GM21423 (cell line): ENCODE measurements at regions not wholly inside any gene's neighbourhood (a gene's known extent, or its start where the extent isn't known, plus 50 kb on each side); places are given as distances from the start of the nearest gene placed in this dataset.
"Not testable (repeated sequence)": the region's sequence is repeated elsewhere in the genome, so short reads cannot be mapped to it uniquely, and the experiment has no call there.

Source experiments
- ATAC-seq: cut with Tn5 transposase; IDR thresholded peaks from one replicate; pipeline ENCODE4 v1.9.1; 2021; ENCODE audit warnings: mild to moderate bottlenecking, moderate library complexity; ENCODE audit not compliant: unreplicated experiment

DNA sequence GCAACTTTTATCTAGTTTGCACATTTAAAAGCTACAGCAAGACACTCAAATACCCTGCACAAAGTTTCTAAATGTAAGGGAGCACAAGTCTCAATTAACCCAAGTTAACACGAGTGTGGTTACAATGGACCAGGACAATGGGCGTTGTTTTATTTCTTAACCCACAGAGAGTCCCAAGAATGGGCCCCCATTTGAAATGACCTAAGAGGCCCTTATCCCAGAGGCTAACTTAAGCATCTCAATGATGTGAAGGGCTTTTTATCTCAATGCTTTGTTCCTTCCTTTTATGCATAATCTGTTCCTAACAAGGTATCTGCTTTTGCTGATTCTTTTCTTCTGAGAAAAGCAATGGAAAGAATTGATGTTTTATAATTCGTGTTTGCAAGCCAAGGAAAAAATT is 151.5 kb upstream of the SALL3 start:
- no peak for ATAC-seq

DNA sequence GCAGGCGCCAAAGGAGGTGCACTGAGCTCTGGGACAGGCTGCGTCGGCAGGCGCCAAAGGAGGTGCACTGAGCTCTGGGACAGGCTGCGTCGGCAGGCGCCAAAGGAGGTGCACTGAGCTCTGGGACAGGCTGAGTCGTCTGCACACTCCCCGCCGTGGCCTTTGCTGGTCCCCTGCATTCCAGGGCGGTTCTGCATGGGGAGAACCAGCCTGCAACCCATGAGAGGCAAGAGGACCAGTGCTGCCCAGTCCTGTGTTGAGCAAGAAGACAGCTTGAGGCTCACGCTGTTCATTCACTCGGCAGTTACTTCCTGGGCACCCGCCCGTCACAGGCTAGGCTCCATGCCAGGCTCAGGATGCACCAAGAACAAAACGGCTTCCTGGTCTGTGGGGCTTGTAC is 150.6 kb upstream of the SALL3 start:
- ATAC-seq: not testable (repeated sequence)

DNA sequence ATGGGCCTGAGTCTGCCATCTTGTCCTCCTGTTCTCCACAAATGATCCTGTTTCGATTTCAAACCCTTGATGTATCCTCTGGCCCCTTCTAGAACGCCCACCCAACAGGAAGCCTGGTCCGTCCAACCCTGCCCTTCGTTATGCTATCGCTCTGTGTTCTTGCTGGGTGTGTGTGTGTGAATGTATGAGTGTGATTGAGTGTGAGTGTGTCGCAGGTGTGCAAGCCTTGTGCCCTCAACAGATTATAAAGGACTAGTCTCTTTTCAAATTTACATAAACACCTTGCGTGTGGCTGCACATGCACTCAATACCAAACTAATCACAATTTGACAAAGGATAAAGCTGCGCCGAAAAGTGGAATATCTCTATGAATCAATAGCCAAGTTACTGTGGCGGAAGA is 149.5 kb upstream of the SALL3 start:
- no peak for ATAC-seq

DNA sequence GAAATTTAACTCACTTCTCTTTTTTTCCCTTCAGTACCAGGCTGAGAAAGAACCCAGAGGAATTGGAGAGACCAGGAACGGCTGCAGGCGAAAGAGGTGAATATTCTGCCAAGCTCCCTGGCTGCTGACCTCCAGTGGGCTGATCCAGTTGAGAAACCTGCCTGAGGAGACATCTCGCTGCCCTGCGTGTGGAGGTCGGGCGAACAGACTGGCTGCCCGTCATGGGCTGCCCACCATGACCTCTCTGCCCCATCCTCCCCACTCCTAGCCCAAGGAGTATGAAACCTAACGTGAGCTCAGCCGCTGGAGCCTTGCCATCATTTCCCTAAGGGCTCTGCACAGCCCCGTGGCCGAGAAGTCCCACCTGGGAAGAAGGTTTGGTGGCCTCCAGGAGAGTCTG is 148.8 kb upstream of the SALL3 start:
- ATAC-seq: no peak

DNA sequence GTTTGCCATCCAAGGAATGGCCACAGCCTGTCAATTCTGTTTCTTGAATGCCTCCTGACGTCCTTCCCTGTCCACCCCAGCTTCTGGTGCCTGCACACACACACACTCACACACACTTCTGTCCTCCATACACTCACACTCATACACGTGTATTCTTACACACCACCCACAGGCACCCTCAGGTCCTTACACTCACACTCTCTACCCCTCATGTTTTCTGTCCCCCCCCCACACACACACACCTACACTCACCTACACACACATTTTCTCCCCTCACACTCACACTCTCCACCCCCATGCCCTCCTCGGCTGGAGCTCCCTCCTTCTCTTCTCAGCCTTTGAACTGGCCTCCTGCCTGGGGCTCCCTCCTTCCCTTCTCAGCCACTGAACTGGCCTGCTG is 148.0 kb upstream of the SALL3 start:
- ATAC-seq: no peak

DNA sequence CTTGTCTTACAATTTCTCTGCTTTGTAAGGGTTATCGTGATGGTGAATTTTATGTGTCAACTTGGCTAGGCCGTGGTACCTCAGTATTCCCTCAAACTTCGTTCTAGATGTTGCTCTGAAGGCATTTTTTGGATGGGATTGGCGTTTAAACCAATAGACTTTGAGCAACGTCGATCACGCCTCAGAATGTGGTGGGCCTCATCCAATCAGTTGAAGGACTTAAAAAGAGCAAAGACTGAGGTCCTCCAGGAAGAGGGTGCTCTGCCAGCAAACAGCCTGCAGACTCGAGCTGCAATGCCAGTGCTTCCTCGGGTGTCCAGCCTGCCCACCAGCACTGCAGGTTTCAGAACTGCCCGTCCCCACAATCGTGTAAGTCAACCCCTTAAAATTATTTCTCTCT is 145.8 kb upstream of the SALL3 start:
- no peak for ATAC-seq

DNA sequence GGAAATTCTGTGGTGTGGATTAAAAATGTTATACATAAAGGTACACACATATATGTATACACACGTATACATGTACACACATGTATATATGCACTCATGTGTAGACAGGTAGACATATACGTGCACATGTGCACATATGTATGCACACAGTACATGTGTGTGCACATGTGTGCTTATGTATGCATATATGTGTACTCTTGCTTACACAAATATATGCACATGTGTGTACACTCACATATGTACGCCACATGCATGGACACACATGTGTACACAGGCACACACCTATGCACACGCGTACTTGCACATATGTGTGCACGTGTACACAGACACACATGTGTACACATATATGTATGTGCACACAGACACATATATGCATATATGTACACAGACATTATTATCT is 142.8 kb upstream of the SALL3 start:
- no peak for ATAC-seq

DNA sequence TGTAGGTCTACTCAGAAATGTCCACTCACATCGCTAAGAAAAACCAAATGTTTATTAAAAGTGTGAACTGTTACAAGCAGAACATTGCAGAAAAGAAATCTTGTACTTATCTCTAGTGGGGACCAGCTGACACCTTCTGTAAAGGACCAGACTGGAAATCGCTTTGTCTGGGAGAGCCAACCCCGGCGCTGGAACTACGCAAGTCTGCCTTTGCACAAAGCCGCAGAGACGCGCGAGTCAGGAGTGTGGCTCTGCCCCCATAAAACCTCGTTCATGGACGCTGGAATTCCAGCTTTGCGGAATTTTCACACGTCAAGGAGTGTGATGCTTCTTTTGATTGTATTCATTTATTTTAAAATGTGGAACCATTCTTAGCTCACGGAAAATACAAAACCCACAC is 141.9 kb upstream of the SALL3 start:
- no peak for ATAC-seq

DNA sequence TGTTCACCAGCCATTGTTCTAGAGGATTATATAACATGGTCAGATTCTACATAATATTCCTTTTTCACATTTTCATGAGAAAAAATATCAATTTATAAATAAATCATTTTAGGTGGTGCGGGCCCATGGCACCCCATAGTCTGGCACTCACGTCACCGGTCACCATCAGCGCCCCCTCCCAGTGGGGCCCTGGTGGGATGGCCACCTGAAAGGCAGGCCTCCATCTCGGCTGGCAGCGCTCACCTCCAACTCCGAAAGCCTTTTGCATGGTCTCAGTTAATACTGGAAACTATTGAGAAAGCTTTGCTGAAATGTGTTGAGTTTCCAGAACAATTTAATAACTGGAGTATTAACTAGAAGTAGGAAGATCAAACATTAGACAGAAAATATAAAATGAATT is 141.4 kb upstream of the SALL3 start:
- no peak for ATAC-seq

DNA sequence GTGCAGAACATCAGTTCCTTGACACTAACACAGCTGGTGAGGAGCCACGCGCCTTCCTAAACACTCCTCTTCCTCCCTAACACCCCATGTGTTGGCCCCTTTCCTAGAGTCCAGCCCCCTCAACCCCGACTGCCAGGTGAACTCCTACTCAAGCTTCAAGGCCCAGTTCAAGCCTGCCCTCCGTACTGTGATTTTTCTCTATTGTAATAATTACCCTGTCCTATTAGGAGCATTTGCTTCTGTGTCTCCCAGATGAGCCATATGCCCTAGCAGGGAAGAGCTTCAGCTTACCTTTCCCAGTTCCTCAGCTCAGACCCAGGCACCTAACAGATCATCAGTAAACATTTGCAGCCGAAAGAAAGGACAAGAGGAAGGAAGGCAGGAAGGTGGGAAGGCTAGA is 130.6 kb upstream of the SALL3 start:
- ATAC-seq: no peak

DNA sequence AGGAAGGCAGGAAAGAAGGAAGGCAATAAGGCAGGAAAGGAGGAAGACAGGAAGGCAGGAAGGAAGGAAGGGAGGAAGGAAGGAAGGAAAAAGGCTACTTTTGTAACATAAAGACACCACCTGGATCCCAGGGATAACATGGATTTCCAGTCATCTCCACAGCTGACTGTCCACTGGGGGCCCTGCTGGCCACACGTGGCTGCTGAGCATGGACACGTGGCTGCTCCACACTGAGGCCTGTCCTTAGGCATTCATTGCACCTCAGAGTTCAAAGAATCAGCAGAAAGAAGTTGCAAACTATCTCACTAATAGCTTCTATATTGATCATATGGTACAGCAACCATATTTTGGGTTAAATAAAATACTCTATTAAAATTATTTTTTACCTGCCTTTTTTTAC is 130.2 kb upstream of the SALL3 start:
- no peak for ATAC-seq

DNA sequence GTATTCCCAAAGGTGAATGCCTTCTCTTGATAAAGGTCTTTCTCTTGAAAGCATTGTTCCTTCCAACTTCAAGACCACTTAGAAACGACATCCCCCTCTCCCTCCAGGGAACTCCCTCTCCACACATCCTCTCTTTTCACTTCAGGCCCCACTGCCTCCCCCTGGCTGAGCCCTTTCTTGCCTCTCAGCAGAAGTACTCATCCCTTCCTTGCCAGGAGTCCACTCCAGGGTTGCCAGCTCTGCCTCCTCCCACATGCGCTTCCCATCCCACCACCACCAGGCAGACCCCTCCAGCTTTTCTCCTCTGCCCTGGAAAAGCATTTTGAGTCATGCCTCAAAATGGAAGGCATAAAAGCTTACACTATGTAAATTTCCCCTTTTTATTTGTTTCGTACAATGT is 126.3 kb upstream of the SALL3 start:
- no peak for ATAC-seq

DNA sequence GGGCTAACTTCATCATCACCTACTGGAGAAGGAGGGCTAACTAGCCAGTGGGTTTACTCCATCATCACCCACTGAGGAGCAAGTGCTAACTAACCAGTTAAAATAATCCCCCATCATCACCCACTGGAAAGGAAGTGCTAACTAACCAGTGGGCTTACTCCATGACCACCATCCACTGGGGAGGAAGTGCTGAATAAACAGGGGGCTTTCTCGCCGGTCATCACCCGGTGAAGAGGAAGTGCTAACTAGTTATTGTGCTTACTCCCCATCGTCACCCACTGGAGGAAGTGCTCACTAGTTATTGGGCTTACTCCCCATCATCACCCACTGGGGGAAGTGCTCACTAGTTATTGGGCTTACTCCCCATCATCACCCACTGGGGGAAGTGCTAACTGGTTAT is 124.4 kb upstream of the SALL3 start:
- ATAC-seq: no peak

DNA sequence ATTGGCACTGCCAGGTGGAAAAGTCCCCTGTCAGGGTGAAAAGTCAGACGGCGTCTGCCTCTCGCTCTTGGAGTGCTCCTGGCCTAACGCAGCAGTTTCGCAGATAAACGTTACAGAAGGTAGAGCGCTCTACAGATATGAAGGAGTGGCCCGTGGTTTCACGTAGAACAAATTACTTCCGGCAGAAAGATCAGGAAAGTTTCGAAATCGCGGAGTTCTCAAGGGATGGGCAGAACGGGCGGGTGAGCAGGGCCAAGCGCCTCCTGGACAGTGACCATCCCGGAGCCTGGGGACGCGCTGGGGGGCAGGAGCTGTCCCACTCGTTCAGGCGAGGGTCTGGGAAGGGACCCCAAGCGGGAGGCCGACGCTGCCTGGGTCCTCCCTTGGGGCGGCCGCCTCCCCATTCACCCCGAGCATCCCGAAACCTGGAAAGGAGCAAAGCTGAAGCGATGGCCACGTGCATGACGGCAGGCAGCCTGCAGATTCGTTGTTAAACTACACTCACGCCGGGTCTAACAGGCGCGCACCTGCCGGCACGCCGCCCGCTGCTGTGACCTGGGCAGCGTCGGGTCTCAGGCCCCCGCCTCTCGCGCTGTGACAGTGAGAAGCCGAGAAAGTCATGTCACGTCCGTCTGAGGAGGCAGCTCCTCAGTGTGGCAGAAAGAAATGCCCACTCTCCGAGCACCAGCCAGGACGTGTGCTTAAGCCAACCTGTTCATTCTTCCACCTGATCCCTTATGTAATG is 122.9 kb upstream of the SALL3 start:
- ATAC-seq: no peak

DNA sequence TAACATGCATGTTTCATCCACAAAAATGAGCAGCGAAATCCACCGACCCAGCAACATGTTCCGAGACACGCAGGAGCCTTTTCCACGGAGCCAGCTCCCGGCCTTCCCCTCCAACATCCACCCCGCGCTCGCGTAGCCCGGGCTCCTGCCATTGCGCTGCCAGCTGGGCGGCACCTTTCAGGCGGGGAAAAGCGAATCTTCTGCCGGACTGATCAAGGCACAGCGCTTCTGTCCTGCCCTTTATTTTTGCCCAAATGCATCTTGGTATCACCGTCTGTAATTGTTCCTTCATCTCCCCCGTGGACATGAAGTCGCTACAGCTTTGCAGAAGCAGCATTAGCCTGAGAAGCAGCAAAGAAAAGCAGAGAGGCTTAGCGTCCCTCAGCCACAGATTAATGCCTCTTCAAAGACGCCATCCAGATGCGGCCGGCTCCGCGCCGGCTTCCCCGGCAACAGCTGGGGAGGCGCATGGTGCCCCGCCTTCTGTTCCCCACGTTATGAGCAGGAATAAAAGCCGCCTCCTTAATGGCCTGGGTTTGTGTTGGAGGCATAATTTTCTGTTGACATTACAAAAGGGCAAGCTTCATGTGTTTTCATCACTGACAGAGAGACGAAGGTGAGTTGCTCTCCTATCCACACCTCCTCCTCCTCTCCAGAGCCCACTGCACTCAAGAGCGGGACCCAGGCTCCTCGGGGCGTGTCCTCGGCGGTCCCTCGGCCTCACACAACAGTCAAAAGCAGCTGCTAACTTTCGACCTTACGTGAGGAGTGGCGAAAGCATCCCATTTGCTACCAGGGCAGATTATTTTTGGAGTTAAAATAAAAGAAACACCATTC is 122.1 kb upstream of the SALL3 start:
- no peak for ATAC-seq

DNA sequence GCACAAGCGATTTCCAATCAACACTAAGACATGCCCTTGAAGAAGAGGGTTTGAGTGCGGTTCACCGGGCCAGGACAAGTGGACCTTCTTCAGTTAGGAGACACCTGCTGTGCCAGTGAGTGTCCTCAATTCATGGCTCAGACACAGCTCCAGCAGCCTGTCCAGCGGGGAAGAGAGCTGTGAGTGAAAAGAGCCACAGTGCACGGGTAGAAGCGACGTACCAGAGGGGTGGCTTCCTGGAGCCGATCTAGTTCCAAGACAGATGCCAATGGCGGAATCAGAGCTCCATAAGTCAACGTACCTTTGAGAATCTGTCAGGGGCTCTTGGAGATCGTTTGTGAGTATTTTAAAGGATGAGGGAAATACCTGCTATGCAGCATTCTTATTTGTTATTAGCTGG is 119.9 kb upstream of the SALL3 start:
- ATAC-seq: no peak

DNA sequence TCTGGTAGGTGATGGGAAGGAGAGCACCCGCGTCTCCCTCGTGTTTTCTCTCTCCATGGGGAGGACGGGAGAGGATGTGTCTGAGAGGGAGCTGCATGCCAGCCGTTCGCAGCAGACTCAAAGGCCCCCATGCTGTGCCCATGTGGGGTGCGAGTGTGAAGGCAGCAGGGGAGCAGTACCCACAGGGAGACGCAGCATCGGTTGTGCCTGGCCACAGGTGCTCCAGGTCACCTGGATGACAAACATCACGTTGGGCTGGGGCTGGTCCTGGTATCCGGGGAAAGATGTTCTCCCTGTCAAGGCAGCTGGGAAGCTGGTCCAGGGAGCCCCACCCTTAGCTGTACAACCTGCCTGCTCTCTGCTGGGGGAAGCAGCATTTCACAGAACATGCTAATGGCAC is 119.5 kb upstream of the SALL3 start:
- no peak for ATAC-seq

DNA sequence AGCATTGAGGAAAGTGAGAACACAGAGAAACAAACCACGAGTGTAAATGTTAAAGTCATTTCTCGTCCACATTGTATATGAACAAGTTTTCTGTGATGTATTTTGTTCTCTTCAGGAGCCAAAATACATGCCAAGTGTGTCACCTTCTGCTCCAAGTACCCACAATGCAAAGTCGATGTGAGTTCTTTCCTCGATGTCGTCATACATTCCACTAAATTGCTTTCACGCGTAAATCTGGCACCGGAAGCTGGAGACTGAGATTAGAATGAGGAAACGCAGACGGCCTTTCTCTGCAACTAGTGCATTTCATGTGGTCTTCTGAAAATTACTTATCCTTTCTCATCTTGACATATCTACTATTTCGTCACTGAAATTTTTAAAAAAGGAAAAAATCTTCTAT is 118.5 kb upstream of the SALL3 start:
- ATAC-seq: no peak

DNA sequence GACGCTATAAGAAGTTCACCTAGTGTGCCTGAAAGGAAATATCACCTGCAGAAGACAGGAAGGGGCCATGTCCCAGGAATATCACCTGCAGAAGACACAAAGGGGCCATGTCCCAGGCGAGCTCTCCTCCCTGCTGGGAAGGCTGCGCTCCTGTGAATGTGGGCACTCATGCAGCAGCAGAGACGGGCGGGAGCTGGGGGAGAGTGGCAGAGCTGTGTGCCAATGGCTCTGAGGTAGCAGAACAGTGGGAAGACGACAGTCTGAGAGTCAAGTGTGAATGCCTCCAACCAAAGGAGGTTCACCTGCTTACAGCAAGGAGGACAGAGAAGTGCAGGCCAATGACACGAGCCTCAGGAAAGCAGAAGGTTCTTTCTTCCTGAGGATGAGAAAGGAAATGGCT is 117.9 kb upstream of the SALL3 start:
- no peak for ATAC-seq

DNA sequence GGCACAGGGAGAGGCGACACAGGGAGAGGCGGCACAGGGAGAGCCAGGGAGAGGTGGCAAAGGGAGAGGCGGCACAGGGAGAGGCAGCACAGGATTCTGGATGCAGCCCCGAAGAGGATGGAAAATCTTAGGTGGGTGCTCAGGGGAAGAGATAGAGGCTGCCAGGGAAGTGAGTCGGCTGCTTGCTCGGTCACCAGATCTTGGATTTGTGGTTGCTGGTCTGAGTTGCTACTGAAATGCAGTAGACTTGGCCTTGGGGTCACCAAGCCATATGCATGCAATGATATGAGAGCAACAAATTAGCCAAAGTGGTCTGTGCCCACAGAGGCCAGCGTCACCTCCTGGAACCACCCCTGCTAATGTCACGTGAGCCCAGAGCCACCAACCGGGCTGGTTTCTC is 117.2 kb upstream of the SALL3 start:
- ATAC-seq: no peak

DNA sequence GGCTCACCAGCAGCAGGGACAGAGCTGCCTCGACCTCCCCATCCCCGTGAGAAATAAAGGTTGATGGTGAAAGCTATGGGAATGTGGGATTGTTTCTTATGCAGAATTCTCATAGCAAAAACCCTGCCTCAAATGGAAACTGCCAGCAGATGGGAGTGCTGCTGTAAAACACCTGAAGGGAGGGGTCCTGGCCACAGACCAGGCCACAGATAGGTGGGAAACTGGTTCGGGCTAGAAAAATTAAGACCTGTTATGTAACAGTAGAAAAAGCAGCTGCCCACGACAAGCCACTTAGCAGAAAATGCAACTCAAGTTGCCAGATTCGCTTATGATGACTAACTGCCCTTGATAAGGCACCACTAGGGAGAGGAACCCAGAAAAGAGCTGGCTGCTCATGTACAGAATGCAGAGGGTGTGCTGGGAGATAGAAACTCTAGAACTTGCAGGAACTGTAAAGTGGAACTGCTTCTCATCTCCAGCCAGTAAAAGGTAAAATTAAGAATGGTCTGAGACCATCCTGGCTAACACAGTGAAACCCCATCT is 114.5 kb upstream of the SALL3 start:
- ATAC-seq: no peak

DNA sequence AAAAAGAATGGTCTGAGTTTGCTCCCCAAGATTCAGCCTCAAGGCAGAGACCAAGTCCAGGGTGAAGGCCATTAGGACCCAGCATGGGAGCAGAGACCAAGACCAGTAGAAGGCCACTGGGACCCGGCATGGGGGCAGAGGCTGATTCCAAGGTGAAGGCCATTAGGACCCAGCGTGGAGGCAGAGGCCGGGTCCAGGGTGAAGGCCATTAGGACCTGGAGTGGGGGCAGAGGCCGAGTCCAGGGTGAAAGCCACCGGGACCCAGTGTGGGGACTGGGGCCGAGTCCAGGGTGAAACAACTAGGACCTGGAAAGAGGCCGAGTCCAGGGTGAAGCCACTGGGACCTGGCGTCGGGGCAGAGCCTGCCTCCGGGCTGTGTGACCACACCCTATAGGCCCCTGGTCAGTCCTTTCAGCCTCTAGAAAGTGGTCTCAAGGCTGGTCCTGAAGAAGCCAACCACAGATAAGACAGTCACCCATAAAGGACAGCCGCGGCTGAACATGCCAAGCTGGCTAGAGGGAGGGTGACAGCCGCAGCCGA is 113.8 kb upstream of the SALL3 start:
- no peak for ATAC-seq
